ENCODE measurements at regions not wholly inside any gene's neighbourhood (a gene's known extent, or its start where the extent isn't known, plus 50 kb on each side); places are given as distances from the start of the nearest gene placed in this dataset.
"Not testable (repeated sequence)": the region's sequence is repeated elsewhere in the genome, so short reads cannot be mapped to it uniquely, and the experiment has no call there.

GRCh38 chr1:219733511-219734174, 120.7 kb upstream of the ZC3H11B start:
- Mint-ChIP-seq H3K9me3 (peaks cover 2% of the 10 kb centered on the region), H3K36me3 (no peaks in the 10 kb centered on the region), H3K4me3 (no peak overlapping the region), H3K27me3 (peaks cover 5% of the 10 kb centered on the region), H3K4me1 (no peaks in the 10 kb centered on the region), H3K27ac (no peak overlapping the region)
- no peak for DNase-seq

DNA sequence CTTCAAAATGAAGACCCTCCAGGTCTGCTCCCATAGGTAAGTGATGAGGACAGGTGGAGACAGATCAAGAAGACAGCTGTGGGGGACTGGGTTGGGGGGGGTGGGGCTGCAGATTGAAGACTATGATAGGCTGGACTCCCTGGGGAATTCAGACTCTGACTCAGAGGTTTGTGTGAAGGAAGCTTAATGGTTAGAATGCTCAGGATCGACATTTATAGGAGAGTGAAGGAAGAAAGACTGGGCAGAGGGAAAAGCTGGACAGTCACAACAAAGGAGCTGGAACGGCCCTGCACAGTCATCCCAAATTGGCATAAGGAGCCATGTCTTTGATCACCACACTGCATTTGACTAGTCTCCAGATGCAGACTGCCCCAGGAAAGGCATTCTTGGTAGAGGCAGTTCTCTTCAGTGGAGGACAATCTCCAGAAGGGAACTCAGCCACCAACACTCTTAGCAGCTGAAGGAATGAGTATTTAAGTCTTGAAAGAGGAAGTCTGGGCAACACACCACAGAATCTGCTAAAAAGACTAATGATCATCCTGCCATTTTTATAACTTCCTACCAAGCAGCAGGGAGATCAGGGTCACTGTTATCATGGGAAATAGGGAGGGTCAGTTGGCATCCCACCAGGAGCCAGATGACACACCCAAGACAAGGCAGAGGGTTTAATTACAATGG, 120.0 kb upstream of the ZC3H11B start:
- DNase-seq: no peak
- no peaks in the 10 kb centered on the region for H3K36me3 Mint-ChIP-seq
- H3K4me3 Mint-ChIP-seq: no peak overlapping the region

DNA sequence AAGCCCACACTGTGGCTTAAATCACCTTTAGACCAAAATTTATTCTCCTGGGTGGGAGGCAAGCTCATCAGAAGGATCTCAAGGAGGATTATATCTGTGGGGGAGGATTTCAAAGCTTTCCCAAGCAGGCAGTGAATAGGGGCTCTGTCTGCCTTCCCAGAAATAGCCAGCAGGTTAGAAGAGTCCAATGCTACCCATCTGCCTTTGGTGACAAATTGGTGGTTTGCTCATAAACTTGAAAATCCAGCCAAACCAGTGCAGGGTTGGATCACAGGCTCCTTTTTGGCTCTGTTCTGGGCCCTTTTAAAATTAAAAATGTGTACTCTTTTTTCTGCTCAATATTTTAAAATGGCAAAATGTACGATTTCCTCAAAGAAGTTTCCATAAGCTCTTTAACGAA, 118.9 kb upstream of the ZC3H11B start:
- Mint-ChIP-seq H3K36me3 (no peaks in the 10 kb centered on the region), H3K27ac (no peak overlapping the region), H3K4me3 (no peak overlapping the region), H3K27me3 (peaks cover 5% of the 10 kb centered on the region), H3K9me3 (peaks cover 14% of the 10 kb centered on the region), H3K4me1 (no peaks in the 10 kb centered on the region)
- no peak for DNase-seq

More for the DNA sequence above, 120.0 kb upstream of the ZC3H11B start:
- Mint-ChIP-seq H3K4me1 (no peaks in the 10 kb centered on the region), H3K9me3 (peaks cover 6% of the 10 kb centered on the region), H3K27me3 (peaks cover 5% of the 10 kb centered on the region), H3K27ac (no peak overlapping the region)

GRCh38 chr1:219726480-219727272, 113.8 kb upstream of the ZC3H11B start:
- no peak for DNase-seq
- Mint-ChIP-seq H3K27ac (no peak overlapping the region), H3K36me3 (no peaks in the 10 kb centered on the region), H3K4me3 (no peak overlapping the region), H3K27me3 (no peaks in the 10 kb centered on the region), H3K4me1 (no peaks in the 10 kb centered on the region), H3K9me3 (peaks cover 29% of the 10 kb centered on the region)

- no peak overlapping the region for H3K27ac Mint-ChIP-seq
- peaks cover 29% of the 10 kb centered on the region for H3K9me3 Mint-ChIP-seq
- H3K27me3 Mint-ChIP-seq: no peaks in the 10 kb centered on the region
- no peak for DNase-seq
- H3K4me3 Mint-ChIP-seq: no peak overlapping the region
- no peaks in the 10 kb centered on the region for H3K4me1 Mint-ChIP-seq
- H3K36me3 Mint-ChIP-seq: no peaks in the 10 kb centered on the region
These were observed 111.5 kb upstream of the ZC3H11B start for GRCh38 chr1:219724440-219724839.

DNA sequence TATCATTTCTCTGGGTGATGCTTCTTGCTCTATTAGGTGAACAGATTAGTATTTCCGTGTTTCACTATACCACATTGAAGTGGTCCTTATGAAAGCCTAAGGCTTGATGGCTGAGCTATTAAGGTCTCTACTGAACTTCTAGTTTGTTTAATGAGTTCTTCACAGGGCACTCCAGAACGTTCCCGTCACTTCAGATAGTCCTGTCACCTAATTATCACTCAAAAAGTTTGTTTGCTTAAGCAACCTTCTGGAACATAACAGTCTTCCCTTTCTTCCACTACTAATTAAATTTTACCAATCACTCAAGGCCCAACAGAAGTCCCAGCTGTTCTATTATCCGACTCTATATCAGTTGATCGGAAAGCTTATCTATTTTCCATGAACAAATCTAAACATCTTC, 104.6 kb upstream of the ZC3H11B start:
- no peak overlapping the region for H3K27ac Mint-ChIP-seq
- no peaks in the 10 kb centered on the region for H3K27me3 Mint-ChIP-seq

GRCh38 chr1:219716611-219717114, 103.8 kb upstream of the ZC3H11B start:
- H3K27ac Mint-ChIP-seq: no peak overlapping the region
- H3K9me3 Mint-ChIP-seq: no peaks in the 10 kb centered on the region
- H3K4me1 Mint-ChIP-seq: no peaks in the 10 kb centered on the region
- no peak for DNase-seq
- H3K27me3 Mint-ChIP-seq: no peaks in the 10 kb centered on the region
- no peaks in the 10 kb centered on the region for H3K36me3 Mint-ChIP-seq
- H3K4me3 Mint-ChIP-seq: no peak overlapping the region

More for the DNA sequence above, 104.6 kb upstream of the ZC3H11B start:
- Mint-ChIP-seq H3K9me3 (no peaks in the 10 kb centered on the region), H3K4me1 (no peaks in the 10 kb centered on the region), H3K36me3 (no peaks in the 10 kb centered on the region), H3K4me3 (no peak overlapping the region)
- no peak for DNase-seq

DNA sequence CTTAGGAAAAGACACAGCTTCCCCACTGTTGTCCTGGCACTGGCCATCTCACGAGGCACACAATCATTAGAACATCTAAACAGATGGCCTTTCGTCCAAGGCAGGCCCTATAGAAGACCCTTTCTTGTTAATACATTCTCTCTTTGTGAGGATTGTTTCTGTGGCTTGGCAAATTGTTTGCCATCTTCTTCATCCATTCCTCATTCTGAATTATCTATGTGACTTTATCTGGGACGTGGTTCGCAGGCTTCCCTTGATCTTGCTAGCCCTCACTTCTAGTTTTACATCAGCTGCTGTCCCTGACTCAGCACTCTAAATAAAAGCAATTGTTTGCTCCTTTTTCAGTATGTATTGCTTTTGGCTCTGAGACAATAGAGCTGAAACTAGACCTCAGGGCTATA, 101.1 kb upstream of the ZC3H11B start:
- no peak overlapping the region for H3K27ac Mint-ChIP-seq
- DNase-seq: no peak
- no peaks in the 10 kb centered on the region for H3K4me1 Mint-ChIP-seq
- H3K4me3 Mint-ChIP-seq: no peak overlapping the region
- no peaks in the 10 kb centered on the region for H3K36me3 Mint-ChIP-seq
- no peaks in the 10 kb centered on the region for H3K27me3 Mint-ChIP-seq
- H3K9me3 Mint-ChIP-seq: no peaks in the 10 kb centered on the region

GRCh38 chr1:219712506-219712905, 99.6 kb upstream of the ZC3H11B start:
- no peak for DNase-seq
- Mint-ChIP-seq H3K27ac (no peak overlapping the region), H3K9me3 (no peaks in the 10 kb centered on the region), H3K36me3 (no peaks in the 10 kb centered on the region), H3K4me1 (no peaks in the 10 kb centered on the region), H3K4me3 (no peak overlapping the region), H3K27me3 (no peaks in the 10 kb centered on the region)

DNA sequence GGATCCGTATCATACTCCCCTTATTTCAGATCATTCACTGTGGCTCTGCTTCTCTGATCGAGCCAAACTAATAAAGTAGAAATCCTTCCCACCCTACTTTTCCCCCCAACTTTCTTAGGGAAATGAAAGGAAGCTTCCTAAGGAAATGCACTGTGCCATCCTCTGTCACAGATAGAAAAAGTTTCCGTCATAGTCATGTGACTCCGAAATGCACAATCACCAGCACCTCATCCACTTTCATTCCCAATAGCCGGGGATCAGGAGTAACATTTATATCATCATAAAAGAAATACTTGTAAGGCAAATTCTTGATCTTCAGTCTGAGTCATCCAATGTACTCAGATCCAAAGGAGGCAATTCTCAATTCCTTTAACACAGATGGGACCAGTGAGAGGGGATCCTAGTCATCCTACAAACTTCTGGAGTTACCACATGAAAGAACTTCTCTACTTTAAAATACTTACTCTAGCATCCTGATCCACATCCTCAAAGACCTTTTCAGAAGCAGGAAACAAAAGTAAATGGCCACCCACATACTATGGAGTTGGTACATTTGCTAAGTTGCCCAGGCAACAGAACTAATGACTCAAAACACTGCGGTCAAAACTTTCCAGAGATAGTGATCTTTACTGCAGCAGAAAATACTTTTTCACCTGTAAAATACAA, 97.8 kb upstream of the ZC3H11B start:
- Mint-ChIP-seq H3K27me3 (no peaks in the 10 kb centered on the region), H3K27ac (no peak overlapping the region), H3K4me1 (no peaks in the 10 kb centered on the region), H3K9me3 (no peaks in the 10 kb centered on the region), H3K4me3 (no peak overlapping the region), H3K36me3 (no peaks in the 10 kb centered on the region)
- no peak for DNase-seq

DNA sequence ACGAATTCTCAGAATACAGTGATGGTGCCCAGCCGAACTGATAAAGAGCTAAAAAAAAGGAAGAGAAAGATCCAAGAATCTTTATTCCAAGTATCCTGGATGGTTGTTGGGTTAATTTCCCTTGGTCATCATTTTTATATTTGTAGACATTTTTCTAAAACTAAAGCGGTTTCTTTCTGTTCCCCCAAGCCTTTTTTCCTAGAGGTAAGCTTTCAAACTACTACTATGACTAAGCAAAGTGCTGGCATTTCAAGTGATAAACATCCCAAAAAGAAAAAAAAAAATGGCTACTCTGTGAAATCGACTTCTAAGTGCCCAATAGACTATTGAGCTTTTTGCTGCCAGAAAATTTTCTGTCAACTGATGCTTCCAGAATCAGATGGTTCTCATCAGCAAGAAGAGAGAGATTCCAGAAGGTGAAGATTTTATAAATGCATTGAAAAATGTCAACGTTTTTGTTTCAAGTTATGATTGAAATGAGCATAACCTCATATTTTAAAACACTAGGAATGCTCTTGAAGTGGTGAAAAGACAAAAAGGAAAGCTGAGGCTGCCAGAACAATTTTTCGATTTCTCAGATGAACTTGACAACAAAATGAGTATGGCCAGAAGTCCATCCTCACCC, 96.1 kb upstream of the ZC3H11B start:
- Mint-ChIP-seq H3K27ac (no peak overlapping the region), H3K4me3 (no peak overlapping the region), H3K9me3 (no peaks in the 10 kb centered on the region), H3K36me3 (no peaks in the 10 kb centered on the region), H3K4me1 (no peaks in the 10 kb centered on the region), H3K27me3 (no peaks in the 10 kb centered on the region)
- no peak for DNase-seq

DNA sequence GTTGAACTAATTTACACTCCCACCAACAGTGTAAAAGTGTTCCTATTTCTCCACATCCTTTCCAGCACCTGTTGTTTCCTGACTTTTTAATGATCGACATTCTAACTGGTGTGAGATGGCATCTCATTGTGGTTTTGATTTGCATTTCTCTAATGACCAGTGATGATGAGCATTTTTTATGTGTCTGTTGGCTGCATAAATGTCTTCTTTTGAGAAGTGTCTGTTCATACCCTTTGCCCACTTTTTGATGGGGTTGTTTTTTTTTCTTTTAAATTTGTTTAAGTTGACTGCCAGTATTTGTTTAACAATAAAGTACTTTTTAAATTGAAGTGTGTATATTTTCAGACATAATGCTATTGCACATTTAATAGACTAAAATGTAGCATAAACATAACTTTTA, 95.0 kb upstream of the ZC3H11B start:
- not testable (repeated sequence) for DNase-seq, H3K4me1 Mint-ChIP-seq, H3K36me3 Mint-ChIP-seq, H3K9me3 Mint-ChIP-seq, H3K4me3 Mint-ChIP-seq, H3K27me3 Mint-ChIP-seq, H3K27ac Mint-ChIP-seq

- not testable (repeated sequence) for H3K4me3 Mint-ChIP-seq, DNase-seq, H3K4me1 Mint-ChIP-seq
These were observed 91.4 kb upstream of the ZC3H11B start for GRCh38 chr1:219704331-219704730.

DNA sequence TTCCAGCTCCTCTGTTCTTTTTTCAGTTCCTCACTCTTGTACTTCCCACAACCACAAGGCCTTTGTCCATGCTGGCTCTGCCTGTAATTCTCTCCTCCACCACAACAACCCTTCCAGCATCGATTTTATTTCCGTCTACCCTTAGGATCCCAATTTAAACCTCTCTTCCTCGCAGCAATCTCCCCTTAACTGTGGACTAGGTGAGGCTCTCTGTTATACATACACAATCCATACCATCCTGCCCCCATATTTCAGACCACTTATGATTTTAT, 90.4 kb upstream of the ZC3H11B start:
- Mint-ChIP-seq H3K9me3 (no peaks in the 10 kb centered on the region), H3K27me3 (no peaks in the 10 kb centered on the region), H3K4me1 (no peaks in the 10 kb centered on the region), H3K4me3 (no peak overlapping the region), H3K27ac (no peak overlapping the region), H3K36me3 (no peaks in the 10 kb centered on the region)
- no peak for DNase-seq

More at GRCh38 chr1:219704331-219704730, 91.4 kb upstream of the ZC3H11B start:
- not testable (repeated sequence) for H3K9me3 Mint-ChIP-seq, H3K27ac Mint-ChIP-seq, H3K36me3 Mint-ChIP-seq, H3K27me3 Mint-ChIP-seq

DNA sequence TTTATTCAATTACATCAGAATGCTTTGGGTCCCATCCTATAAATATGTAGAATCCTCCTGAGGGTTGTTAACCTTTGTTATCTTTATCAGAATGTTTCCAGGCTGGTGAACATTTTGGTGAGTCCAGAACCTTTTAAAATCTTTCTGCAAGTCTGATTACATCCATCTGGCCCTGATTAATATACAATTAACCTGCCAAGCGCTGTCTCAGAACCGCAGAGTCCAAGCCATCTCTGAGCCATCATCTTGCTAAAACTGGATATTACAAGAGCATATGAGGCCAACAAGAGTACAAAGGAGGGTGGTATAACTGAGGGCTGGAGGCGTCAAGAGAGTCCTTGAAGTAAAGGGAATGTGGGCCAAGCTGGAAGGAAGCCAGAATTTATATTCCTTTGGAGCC, 88.6 kb upstream of the ZC3H11B start:
- no peak overlapping the region for H3K4me3 Mint-ChIP-seq
- no peak overlapping the region for H3K27ac Mint-ChIP-seq
- no peaks in the 10 kb centered on the region for H3K9me3 Mint-ChIP-seq
- no peaks in the 10 kb centered on the region for H3K27me3 Mint-ChIP-seq
- no peaks in the 10 kb centered on the region for H3K4me1 Mint-ChIP-seq
- DNase-seq: no peak
- H3K36me3 Mint-ChIP-seq: no peaks in the 10 kb centered on the region
